ENCODE measurements at regions not wholly inside any gene's neighbourhood (a gene's known extent, or its start where the extent isn't known, plus 50 kb on each side); places are given as distances from the start of the nearest gene placed in this dataset.
"Not testable (repeated sequence)": the region's sequence is repeated elsewhere in the genome, so short reads cannot be mapped to it uniquely, and the experiment has no call there.

DNA sequence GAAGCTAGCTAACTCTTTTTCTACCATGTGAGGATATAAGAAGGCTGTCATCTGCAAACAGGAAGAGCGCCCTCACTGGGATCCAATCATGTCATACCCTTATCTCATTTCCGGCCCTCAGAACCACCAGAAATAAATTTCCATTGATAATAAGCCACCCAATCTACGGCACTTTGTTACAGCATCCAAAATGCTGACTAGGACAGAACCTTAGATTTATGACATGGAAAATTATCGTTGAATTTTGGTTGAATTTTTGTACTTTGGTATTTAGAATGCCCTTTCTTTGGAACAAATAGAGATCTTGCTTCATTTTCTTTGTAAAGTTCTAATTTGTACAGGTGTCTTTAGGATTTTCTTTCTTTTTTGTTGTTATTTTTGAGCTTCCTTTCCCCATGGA lies 53.3 kb upstream of the CYLC2 start:
- no peak for DNase-seq (ENCODE audit: low spot score in 2 of 2)
- 82% methylated on average over 4 of the region's 4 CpGs for WGBS
- Histone ChIP-seq H3K9me3 (peaks cover 4% of the 10 kb centered on the region), H3K36me3 (no peaks in the 10 kb centered on the region), H3K27me3 (no peaks in the 10 kb centered on the region), H3K4me3 (no peak overlapping the region), H3K4me1 (no peaks in the 10 kb centered on the region), H3K27ac (no peak overlapping the region)
- TF ChIP-seq POLR2A (IDR thresholded peaks at IDR 0.05): no peak
- TF ChIP-seq POLR2AphosphoS5 (IDR thresholded peaks at IDR 0.05): no peak
- TF ChIP-seq, protein P1, sequence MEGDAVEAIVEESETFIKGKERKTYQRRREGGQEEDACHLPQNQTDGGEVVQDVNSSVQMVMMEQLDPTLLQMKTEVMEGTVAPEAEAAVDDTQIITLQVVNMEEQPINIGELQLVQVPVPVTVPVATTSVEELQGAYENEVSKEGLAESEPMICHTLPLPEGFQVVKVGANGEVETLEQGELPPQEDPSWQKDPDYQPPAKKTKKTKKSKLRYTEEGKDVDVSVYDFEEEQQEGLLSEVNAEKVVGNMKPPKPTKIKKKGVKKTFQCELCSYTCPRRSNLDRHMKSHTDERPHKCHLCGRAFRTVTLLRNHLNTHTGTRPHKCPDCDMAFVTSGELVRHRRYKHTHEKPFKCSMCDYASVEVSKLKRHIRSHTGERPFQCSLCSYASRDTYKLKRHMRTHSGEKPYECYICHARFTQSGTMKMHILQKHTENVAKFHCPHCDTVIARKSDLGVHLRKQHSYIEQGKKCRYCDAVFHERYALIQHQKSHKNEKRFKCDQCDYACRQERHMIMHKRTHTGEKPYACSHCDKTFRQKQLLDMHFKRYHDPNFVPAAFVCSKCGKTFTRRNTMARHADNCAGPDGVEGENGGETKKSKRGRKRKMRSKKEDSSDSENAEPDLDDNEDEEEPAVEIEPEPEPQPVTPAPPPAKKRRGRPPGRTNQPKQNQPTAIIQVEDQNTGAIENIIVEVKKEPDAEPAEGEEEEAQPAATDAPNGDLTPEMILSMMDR (IDR thresholded peaks at IDR 0.05): no peak
- no peak for TF ChIP-seq EP300 (IDR thresholded peaks at IDR 0.05)

DNA sequence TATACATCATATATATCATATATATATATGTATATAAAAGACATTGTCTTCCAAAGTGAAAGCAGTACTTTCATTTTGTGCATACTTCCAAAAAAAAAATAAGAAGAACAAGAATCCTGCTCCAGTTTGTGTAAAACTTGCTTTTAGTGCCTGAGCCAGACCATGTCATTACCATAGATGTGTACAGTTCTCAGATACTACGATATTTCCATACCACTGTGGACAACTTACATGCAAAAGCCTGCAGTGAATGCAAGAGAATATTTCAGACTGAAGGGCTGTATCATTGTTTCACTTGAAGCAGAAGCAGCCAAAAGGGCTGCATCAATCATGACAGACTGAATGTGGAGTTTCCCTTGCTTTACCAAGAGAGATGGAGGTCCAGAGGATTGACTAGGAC lies 72.6 kb upstream of the CYLC2 start:
- H3K9me3 ChIP-seq: peaks cover 4% of the 10 kb centered on the region
- H3K4me1 ChIP-seq: no peaks in the 10 kb centered on the region
- 69% methylated on average over 1 of the region's 1 CpG for WGBS
- TF ChIP-seq POLR2AphosphoS5 (IDR thresholded peaks at IDR 0.05): no peak
- TF ChIP-seq, protein P1 (IDR thresholded peaks at IDR 0.05): no peak
- no peak for TF ChIP-seq EP300 (IDR thresholded peaks at IDR 0.05)
- TF ChIP-seq POLR2A (IDR thresholded peaks at IDR 0.05): no peak
- H3K4me3 ChIP-seq: no peak overlapping the region
- no peaks in the 10 kb centered on the region for H3K27me3 ChIP-seq
- no peak for DNase-seq (ENCODE audit: low spot score in 2 of 2)
- no peaks in the 10 kb centered on the region for H3K36me3 ChIP-seq
- no peak overlapping the region for H3K27ac ChIP-seq

DNA sequence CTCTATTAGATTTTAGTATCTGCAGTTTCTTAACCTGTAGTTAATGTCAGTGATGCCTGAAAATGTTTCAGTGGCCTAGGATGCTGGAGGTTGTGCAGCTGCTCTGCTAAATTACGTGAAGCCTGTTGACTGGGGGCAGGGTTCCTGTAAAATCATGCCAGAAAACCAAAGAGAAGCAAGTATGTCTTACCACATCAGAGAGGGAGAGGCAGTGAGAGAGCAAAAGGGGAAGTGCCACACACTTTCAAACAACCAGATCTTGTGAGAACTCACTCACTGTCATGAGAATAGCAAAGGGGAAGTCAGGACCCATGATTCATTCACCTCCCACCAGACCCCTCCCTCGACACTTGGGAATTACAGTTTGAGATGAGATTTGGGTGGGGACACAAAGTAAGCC lies 83.9 kb upstream of the CYLC2 start:
- 51% methylated on average over 2 of the region's 2 CpGs for WGBS
- H3K36me3 ChIP-seq: no peaks in the 10 kb centered on the region
- DNase-seq (ENCODE audit: low spot score in 2 of 2): no peak
- no peaks in the 10 kb centered on the region for H3K4me1 ChIP-seq
- TF ChIP-seq EP300 (IDR thresholded peaks at IDR 0.05): no peak
- TF ChIP-seq POLR2A (IDR thresholded peaks at IDR 0.05): no peak
- TF ChIP-seq POLR2AphosphoS5 (IDR thresholded peaks at IDR 0.05): no peak
- TF ChIP-seq, protein P1 (IDR thresholded peaks at IDR 0.05): no peak
- no peak overlapping the region for H3K4me3 ChIP-seq
- no peaks in the 10 kb centered on the region for H3K27me3 ChIP-seq
- H3K9me3 ChIP-seq: no peaks in the 10 kb centered on the region
- no peak overlapping the region for H3K27ac ChIP-seq

DNA sequence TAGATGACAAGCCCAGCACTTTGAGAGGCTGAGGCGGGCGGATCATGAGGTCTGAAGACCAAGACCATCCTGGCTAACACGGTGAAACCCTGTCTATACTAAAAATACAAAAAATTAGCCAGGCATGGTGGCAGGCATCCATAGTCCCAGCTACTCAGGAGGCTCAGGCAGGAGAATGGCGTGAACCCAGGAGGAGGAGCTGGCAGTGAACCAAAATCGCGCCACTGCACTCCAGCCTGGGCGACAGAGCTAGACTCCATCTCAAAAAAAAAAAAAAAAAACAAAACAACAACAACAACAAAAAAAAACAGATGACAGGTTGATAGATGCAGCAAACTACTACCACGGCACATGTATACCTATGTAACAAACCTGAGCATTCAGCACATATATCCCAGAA lies 89.3 kb upstream of the CYLC2 start:
- not testable (repeated sequence) for H3K36me3 ChIP-seq; H3K27ac ChIP-seq; H3K9me3 ChIP-seq; H3K4me3 ChIP-seq; H3K27me3 ChIP-seq; H3K4me1 ChIP-seq; DNase-seq (ENCODE audit: low spot score in 2 of 2)
- 78% methylated on average over 8 of the region's 8 CpGs for WGBS

DNA sequence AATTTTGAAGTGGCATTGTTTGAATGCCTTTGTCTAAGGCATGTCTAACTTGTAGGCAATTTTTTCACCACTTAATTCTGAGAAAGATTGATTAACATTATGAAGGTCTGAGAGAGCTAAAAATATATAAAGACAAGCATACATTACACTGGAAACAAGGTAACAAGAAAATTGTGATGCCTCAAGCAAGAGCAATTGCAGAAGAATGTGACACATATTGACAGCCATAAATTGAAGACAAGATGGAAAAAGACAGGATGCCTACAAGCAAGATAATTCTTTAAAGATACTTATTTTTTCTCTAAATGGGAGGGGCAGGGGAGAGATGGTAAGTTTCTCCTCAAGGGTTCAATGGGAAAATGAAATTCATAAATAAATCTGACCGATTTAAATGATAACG lies 103.1 kb upstream of the CYLC2 start:
- TF ChIP-seq POLR2AphosphoS5 (IDR thresholded peaks at IDR 0.05): no peak
- TF ChIP-seq, protein P1 (IDR thresholded peaks at IDR 0.05): no peak
- TF ChIP-seq EP300 (IDR thresholded peaks at IDR 0.05): no peak
- TF ChIP-seq POLR2A (IDR thresholded peaks at IDR 0.05): no peak
- no peaks in the 10 kb centered on the region for H3K36me3 ChIP-seq
- H3K27me3 ChIP-seq: no peaks in the 10 kb centered on the region
- no peaks in the 10 kb centered on the region for H3K4me1 ChIP-seq
- 53% methylated on average over 2 of the region's 2 CpGs for WGBS
- no peak overlapping the region for H3K27ac ChIP-seq
- no peak for DNase-seq (ENCODE audit: low spot score in 2 of 2)
- H3K4me3 ChIP-seq: no peak overlapping the region
- H3K9me3 ChIP-seq: no peaks in the 10 kb centered on the region

DNA sequence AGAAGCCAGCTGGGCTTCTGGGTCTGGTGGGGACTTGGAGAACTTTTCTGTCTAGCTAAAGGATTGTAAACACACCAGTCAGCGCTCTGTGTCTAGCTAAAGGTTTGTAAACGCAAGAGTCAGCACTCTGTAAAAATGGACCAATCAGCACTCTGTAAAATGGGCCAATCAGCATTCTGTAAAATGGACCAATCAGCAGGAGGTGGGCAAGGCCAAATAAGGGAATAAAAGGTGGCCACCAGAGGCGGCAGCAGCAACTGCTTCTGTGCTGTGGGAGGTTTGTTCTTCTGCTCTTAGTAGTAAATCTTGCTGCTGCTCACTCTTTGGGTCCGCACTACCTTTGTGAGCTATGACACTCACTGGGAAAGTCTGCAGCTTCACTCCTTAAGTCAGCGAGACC lies 106.4 kb upstream of the CYLC2 start:
- H3K36me3 ChIP-seq; H3K27me3 ChIP-seq; H3K27ac ChIP-seq; DNase-seq (ENCODE audit: low spot score in 2 of 2); H3K9me3 ChIP-seq; H3K4me1 ChIP-seq; H3K4me3 ChIP-seq: not testable (repeated sequence)
- WGBS: 93% methylated on average over 5 of the region's 5 CpGs
